H1 (cell line): ENCODE measurements at regions not wholly inside any gene's neighbourhood (a gene's known extent, or its start where the extent isn't known, plus 50 kb on each side); places are given as distances from the start of the nearest gene placed in this dataset.

Source experiments
- CTCF ChIA-PET: fragments of 300-600 bp; sonication (Branson Sonifier 250); formaldehyde crosslinking; loops from one replicate; lab custom pipeline; 2021; ENCODE audit not compliant: partially characterized antibody; lab: Charles Lee
- POLR2A ChIA-PET: fragments of 300-600 bp; sonication (Branson Sonifier 250); formaldehyde crosslinking; loops from one replicate; lab custom pipeline; 2021; ENCODE audit warnings: inconsistent platforms; ENCODE audit not compliant: partially characterized antibody; lab: Charles Lee
- DNase-seq, 2 experiments: peaks; one replicate each; pipeline versions ENCODE4 v3.0.0 to v3.0.0-alpha.2; 2010 to 2022; ENCODE audit warnings: low spot score in 2 of 2, low read depth in 1 of 2, mixed read lengths in 1 of 2
- FAIRE-seq: peaks from 2 replicates; lab custom pipeline; 2011; peaks lifted over from hg19 to GRCh38; lab: Jason Lieb, UNC
- H2AFZ ChIP-seq: 2 replicates; pipeline ENCODE4 v1.8.1; 2012; ENCODE audit warnings: low read length, inconsistent platforms
- H2AK5ac ChIP-seq: 2 replicates; pipeline ENCODE4 v1.6.1; 2013; ENCODE audit warnings: low read depth, low read length
- H2BK120ac ChIP-seq: replicated peaks from 2 replicates; pipeline ENCODE3; 2013; ENCODE audit warnings: low read depth, low read length, inconsistent platforms
- H2BK12ac ChIP-seq: 2 replicates; pipeline ENCODE4 v1.6.1; 2013; ENCODE audit warnings: low read depth, low read length
- H2BK15ac ChIP-seq: 2 replicates; pipeline ENCODE4 v1.6.1; 2013; ENCODE audit warnings: low read length
- H2BK20ac ChIP-seq: 2 replicates; pipeline ENCODE4 v1.6.1; 2013; ENCODE audit warnings: low read length
- H2BK5ac ChIP-seq: 2 replicates; pipeline ENCODE4 v1.6.1; 2013; ENCODE audit warnings: low read depth, low read length
- H3K14ac ChIP-seq: 2 replicates; pipeline ENCODE4 v1.6.1; 2013; ENCODE audit warnings: inconsistent platforms; ENCODE audit not compliant: insufficient read length
- H3K18ac ChIP-seq: 2 replicates; pipeline ENCODE4 v1.6.1; 2013; ENCODE audit warnings: low read length; ENCODE audit errors: extremely low read depth
- H3K23ac ChIP-seq: 2 replicates; pipeline ENCODE4 v1.6.1; 2013; ENCODE audit warnings: inconsistent platforms; ENCODE audit not compliant: insufficient read length
- H3K23me2 ChIP-seq: 2 replicates; pipeline ENCODE4 v1.6.1; 2013; ENCODE audit warnings: low read depth, low read length
- H3K27ac ChIP-seq: 2 replicates; pipeline ENCODE4 v1.6.1; 2011; ENCODE audit warnings: low read depth, low read length, inconsistent platforms
- H3K27me3 ChIP-seq, 4 experiments: replicated peaks in 1 of 4; 1 replicate in 1 of 4; 2 replicates in 3 of 4; pipeline versions ENCODE4 v1.6.1 to v1.8.1; 2011 to 2013; ENCODE audit warnings: low read length in 3 of 4, mild to moderate bottlenecking in 3 of 4, inconsistent platforms in 2 of 4, mixed read lengths in 2 of 4, moderate library complexity in 1 of 4; ENCODE audit not compliant: control insufficient read depth in 3 of 4, insufficient read depth in 3 of 4; ENCODE audit errors: extremely low read depth in 1 of 4
- H3K36me3 ChIP-seq, 4 experiments: 2 replicates each; pipeline versions ENCODE4 v1.6.1 to v1.8.1; 2011 to 2013; ENCODE audit warnings: mild to moderate bottlenecking in 4 of 4, low read length in 3 of 4, moderate library complexity in 2 of 4, control low read depth in 1 of 4, inconsistent platforms in 1 of 4; ENCODE audit not compliant: insufficient read depth in 4 of 4, control insufficient read depth in 2 of 4
- H3K4ac ChIP-seq: replicated peaks from 2 replicates; pipeline ENCODE3; 2013; ENCODE audit warnings: low read length, low read depth, mixed read lengths, inconsistent platforms; ENCODE audit not compliant: insufficient read length
- H3K4me1 ChIP-seq, 4 experiments: replicated peaks in 1 of 4; 1 replicate in 1 of 4; 2 replicates in 3 of 4; pipeline versions ENCODE4 v1.6.1 to v1.8.1; 2011 to 2013; ENCODE audit warnings: low read length in 3 of 4, inconsistent platforms in 2 of 4, mixed read lengths in 1 of 4; ENCODE audit not compliant: insufficient read depth in 4 of 4, control insufficient read depth in 3 of 4
- H3K4me2 ChIP-seq, 2 experiments: 2 replicates each; pipeline versions ENCODE4 v1.6.1 to v1.8.1; 2011 to 2013; ENCODE audit warnings: low read depth in 2 of 2, low read length in 2 of 2, control low read depth in 1 of 2, inconsistent platforms in 1 of 2, mild to moderate bottlenecking in 1 of 2; ENCODE audit not compliant: insufficient read depth in 1 of 2
- H3K4me3 ChIP-seq, 4 experiments: fragments of 200-600, 300-600 bp in 1 of 4; sonication (generic), shearing (Covaris generic), sonication (Bioruptor Twin) in 1 of 4; 2 replicates each; pipeline versions ENCODE4 v1.5.1 to v1.8.1; 2011 to 2016; ENCODE audit warnings: low read length in 4 of 4, low read depth in 3 of 4, control low read depth in 2 of 4, inconsistent platforms in 2 of 4, mild to moderate bottlenecking in 2 of 4, mixed read lengths in 1 of 4, moderate library complexity in 1 of 4; ENCODE audit not compliant: insufficient read depth in 2 of 4; ENCODE audit errors: extremely low read depth in 1 of 4
- H3K56ac ChIP-seq: replicated peaks from 2 replicates; pipeline ENCODE3; 2013; ENCODE audit warnings: low read depth, mild to moderate bottlenecking, mixed read lengths, low read length, inconsistent platforms; ENCODE audit not compliant: insufficient read length
- H3K79me1 ChIP-seq: 2 replicates; pipeline ENCODE4 v1.6.1; 2013; ENCODE audit warnings: low read depth, low read length, control low read depth
- H3K79me2 ChIP-seq, 2 experiments: 2 replicates each; pipeline versions ENCODE4 v1.6.1 to v1.8.1; 2012 to 2013; ENCODE audit warnings: low read length in 2 of 2, mild to moderate bottlenecking in 2 of 2, inconsistent platforms in 1 of 2; ENCODE audit not compliant: insufficient read depth in 2 of 2, control insufficient read depth in 1 of 2
- H3K9ac ChIP-seq, 4 experiments: replicated peaks in 1 of 4; 1 replicate in 1 of 4; 2 replicates in 3 of 4; pipeline versions ENCODE4 v1.6.1 to v1.8.1; 2011 to 2013; ENCODE audit warnings: low read depth in 3 of 4, low read length in 3 of 4, control low read depth in 2 of 4, mild to moderate bottlenecking in 2 of 4, moderate library complexity in 2 of 4, inconsistent platforms in 1 of 4; ENCODE audit errors: extremely low read depth in 1 of 4
- H3K9me3 ChIP-seq, 2 experiments: 2 replicates each; pipeline versions ENCODE4 v1.6.1 to v1.8.1; 2012 to 2013; ENCODE audit warnings: mild to moderate bottlenecking in 2 of 2, moderate library complexity in 2 of 2, control low read depth in 1 of 2, inconsistent platforms in 1 of 2, low read depth in 1 of 2, low read length in 1 of 2, mixed read lengths in 1 of 2; ENCODE audit not compliant: insufficient read depth in 2 of 2
- H4K20me1 ChIP-seq, 2 experiments: replicated peaks in 1 of 2; 2 replicates each; pipeline versions ENCODE3 to v1.8.1; 2011 to 2013; ENCODE audit warnings: inconsistent platforms in 2 of 2, low read length in 2 of 2, mild to moderate bottlenecking in 1 of 2; ENCODE audit not compliant: insufficient read depth in 2 of 2, control insufficient read depth in 1 of 2
- H4K5ac ChIP-seq: 2 replicates; pipeline ENCODE4 v1.6.1; 2013; ENCODE audit warnings: low read length, low read depth, mixed read lengths, inconsistent platforms; ENCODE audit not compliant: insufficient read length
- H4K8ac ChIP-seq: 2 replicates; pipeline ENCODE4 v1.8.0; 2013; ENCODE audit warnings: mild to moderate bottlenecking, moderate library complexity, low read length, inconsistent platforms; ENCODE audit not compliant: insufficient read depth; ENCODE audit errors: extremely low read depth
- H4K91ac ChIP-seq: replicated peaks from 2 replicates; pipeline ENCODE3; 2013; ENCODE audit warnings: low read length, mixed read lengths, inconsistent platforms; ENCODE audit not compliant: insufficient read length
- HDAC6 ChIP-seq: IDR thresholded peaks from one replicate; pipeline ENCODE4 v1.7.1; 2012; ENCODE audit warnings: low read depth, mild to moderate bottlenecking, inconsistent platforms, low read length, moderate library complexity
- JUND ChIP-seq: IDR thresholded peaks from 2 replicates; pipeline ENCODE4 v1.6.1; 2011; ENCODE audit warnings: mild to moderate bottlenecking, improper control_type of control experiment, low read length
- KDM1A ChIP-seq: fragments of 200-600, 300-600 bp; sonication (generic); IDR thresholded peaks from 2 replicates; pipeline ENCODE4 v1.7.1; 2016; ENCODE audit warnings: mild to moderate bottlenecking, low read length, borderline replicate concordance
- MAFK ChIP-seq: IDR thresholded peaks from 2 replicates; pipeline ENCODE4 v1.6.1; 2012; ENCODE audit warnings: low read depth, mild to moderate bottlenecking, improper control_type of control experiment, low read length
- POLR2A ChIP-seq, 2 experiments: IDR thresholded peaks; 1 replicate in 1 of 2; 2 replicates in 1 of 2; pipeline ENCODE4 v1.6.1; 2011; ENCODE audit warnings: low read depth in 2 of 2, low read length in 2 of 2, mild to moderate bottlenecking in 2 of 2; ENCODE audit errors: control extremely low read depth in 1 of 2
- POLR2AphosphoS5 ChIP-seq: IDR thresholded peaks from 2 replicates; pipeline ENCODE4 v1.6.1; 2011; ENCODE audit warnings: low read depth, low read length
- RAD21 ChIP-seq, 2 experiments: IDR thresholded peaks in 1 of 2; conservative IDR thresholded peaks in 1 of 2; 2 replicates each; pipeline ENCODE4 v1.6.1; 2011; ENCODE audit warnings: low read depth in 2 of 2, low read length in 2 of 2, improper control_type of control experiment in 1 of 2, inconsistent platforms in 1 of 2, mild to moderate bottlenecking in 1 of 2, moderate library complexity in 1 of 2
- RXRA ChIP-seq: IDR thresholded peaks from 2 replicates; pipeline ENCODE4 v1.6.1; 2011; ENCODE audit warnings: low read depth, mild to moderate bottlenecking, low read length, moderate library complexity; ENCODE audit not compliant: insufficient read depth
- SIN3A ChIP-seq, 2 experiments: IDR thresholded peaks in 1 of 2; conservative IDR thresholded peaks in 1 of 2; 2 replicates each; pipeline ENCODE4 v1.6.1; 2011 to 2012; ENCODE audit warnings: low read length in 2 of 2, improper control_type of control experiment in 1 of 2, low read depth in 1 of 2, mild to moderate bottlenecking in 1 of 2
- SIRT6 ChIP-seq: IDR thresholded peaks from one replicate; pipeline ENCODE4 v1.7.1; 2012; ENCODE audit warnings: low read length, inconsistent platforms
- SUZ12 ChIP-seq: fragments of 200-600 bp; sonication (generic); IDR thresholded peaks from 2 replicates; pipeline ENCODE4 v1.6.1; 2012; ENCODE audit warnings: mild to moderate bottlenecking, inconsistent platforms, low read length, moderate library complexity, mixed read lengths
- ZNF274 ChIP-seq: IDR thresholded peaks from 2 replicates; pipeline ENCODE4 v1.7.0; 2012; ENCODE audit warnings: low read length, borderline replicate concordance; ENCODE audit errors: extremely low read depth
- WGBS, 2 experiments: shearing (Covaris generic) in 1 of 2; methylation state at CpG; one replicate each; pipeline versions ENCODE4 v1.1.6 to v1.1.7; 2013 to 2015; ENCODE audit warnings: low lambda C conversion rate in 2 of 2, mixed read lengths in 2 of 2, inconsistent platforms in 1 of 2, low coverage in 1 of 2, missing lambda C conversion rate in 1 of 2; ENCODE audit not compliant: insufficient replicate concordance in 2 of 2, insufficient coverage in 1 of 2, insufficient read length in 1 of 2; ENCODE audit errors: extremely low coverage in 1 of 2, missing lambda C conversion rate in 1 of 2; 5-methylcytosine and 5-hydroxymethylcytosine counted together
- TF ChIP-seq, protein P1 (sequence below), 3 experiments: IDR thresholded peaks; 1 replicate in 2 of 3; 2 replicates in 1 of 3; pipeline versions ENCODE4 v1.5.1 to v1.6.1; 2011; ENCODE audit warnings: low read length in 3 of 3, mild to moderate bottlenecking in 3 of 3, inconsistent platforms in 2 of 3, low read depth in 1 of 3, moderate library complexity in 1 of 3; ENCODE audit not compliant: insufficient read depth in 1 of 3; ENCODE audit errors: control extremely low read depth in 1 of 3

- Histone ChIP-seq H2AK5ac (no peak overlapping the region), H3K36me3 (no peaks in the 10 kb centered on the region), H2BK120ac (no peak overlapping the region), H3K18ac (no peak overlapping the region), H3K4me2 (no peak overlapping the region), H3K27me3 (no peaks in the 10 kb centered on the region), H2BK15ac (no peak overlapping the region), H3K79me1 (no peaks in the 10 kb centered on the region), H4K20me1 (no peaks in the 10 kb centered on the region), H2AFZ (no peak overlapping the region), H3K9ac (no peak overlapping the region), H4K91ac (no peak overlapping the region), H3K14ac (no peak overlapping the region), H3K79me2 (no peaks in the 10 kb centered on the region), H3K4ac (no peak overlapping the region), H3K23me2 (no peaks in the 10 kb centered on the region), H2BK12ac (no peak overlapping the region), H4K5ac (no peak overlapping the region), H3K23ac (no peak overlapping the region), H4K8ac (no peak overlapping the region), H3K27ac (no peak overlapping the region), H2BK20ac (no peak overlapping the region), H3K4me1 (no peaks in the 10 kb centered on the region), H3K56ac (no peak overlapping the region), H3K4me3 (no peak overlapping the region), H2BK5ac (no peak overlapping the region), H3K9me3 (no peaks in the 10 kb centered on the region)
- POLR2A ChIA-PET, result no interaction called here
- 85% methylated on average over 10 of the region's 10 CpGs; no CpG with 5 or more reads in 1 of the 2 experiments for WGBS, 2 experiments
- DNase-seq (no peak), FAIRE-seq (no peak)
- CTCF ChIA-PET, result interaction anchor here (0.6 to 2.2 kb wide), 2 partner anchors 10 to 1254 kb away, joined by 3 to 12 read pairs; no protein-coding TSS in a partner anchor
- TF ChIP-seq RAD21 (IDR thresholded peaks at IDR 0.05 in 1 of 2, conservative IDR thresholded peaks at IDR 0.05 in 1 of 2; ENCODE audit: low read depth in 2 of 2, low read length in 2 of 2) (no peak), POLR2A (IDR thresholded peaks at IDR 0.05; ENCODE audit: control extremely low read depth in 1 of 2, low read depth in 2 of 2, low read length in 2 of 2) (no peak), RXRA (no peak), SUZ12 (no peak), KDM1A (no peak), SIRT6 (no peak), JUND (no peak), ZNF274 (no peak), MAFK (no peak), SIN3A (conservative IDR thresholded peaks at IDR 0.05 in 1 of 2, IDR thresholded peaks at IDR 0.05 in 1 of 2; ENCODE audit: low read depth in 1 of 2, low read length in 2 of 2) (no peak), POLR2AphosphoS5 (no peak), HDAC6 (no peak)
- TF ChIP-seq, protein P1, sequence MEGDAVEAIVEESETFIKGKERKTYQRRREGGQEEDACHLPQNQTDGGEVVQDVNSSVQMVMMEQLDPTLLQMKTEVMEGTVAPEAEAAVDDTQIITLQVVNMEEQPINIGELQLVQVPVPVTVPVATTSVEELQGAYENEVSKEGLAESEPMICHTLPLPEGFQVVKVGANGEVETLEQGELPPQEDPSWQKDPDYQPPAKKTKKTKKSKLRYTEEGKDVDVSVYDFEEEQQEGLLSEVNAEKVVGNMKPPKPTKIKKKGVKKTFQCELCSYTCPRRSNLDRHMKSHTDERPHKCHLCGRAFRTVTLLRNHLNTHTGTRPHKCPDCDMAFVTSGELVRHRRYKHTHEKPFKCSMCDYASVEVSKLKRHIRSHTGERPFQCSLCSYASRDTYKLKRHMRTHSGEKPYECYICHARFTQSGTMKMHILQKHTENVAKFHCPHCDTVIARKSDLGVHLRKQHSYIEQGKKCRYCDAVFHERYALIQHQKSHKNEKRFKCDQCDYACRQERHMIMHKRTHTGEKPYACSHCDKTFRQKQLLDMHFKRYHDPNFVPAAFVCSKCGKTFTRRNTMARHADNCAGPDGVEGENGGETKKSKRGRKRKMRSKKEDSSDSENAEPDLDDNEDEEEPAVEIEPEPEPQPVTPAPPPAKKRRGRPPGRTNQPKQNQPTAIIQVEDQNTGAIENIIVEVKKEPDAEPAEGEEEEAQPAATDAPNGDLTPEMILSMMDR (IDR thresholded peaks at IDR 0.05; ENCODE audit: control extremely low read depth in 1 of 3, insufficient read depth in 1 of 3, low read depth in 1 of 3, low read length in 3 of 3), result no peak
Observed at GRCh38 chr1:240682859-240683242, 70.9 kb upstream of the GREM2 start.
